ENCODE measurements at regions not wholly inside any gene's neighbourhood (a gene's known extent, or its start where the extent isn't known, plus 50 kb on each side); places are given as distances from the start of the nearest gene placed in this dataset.

DNA sequence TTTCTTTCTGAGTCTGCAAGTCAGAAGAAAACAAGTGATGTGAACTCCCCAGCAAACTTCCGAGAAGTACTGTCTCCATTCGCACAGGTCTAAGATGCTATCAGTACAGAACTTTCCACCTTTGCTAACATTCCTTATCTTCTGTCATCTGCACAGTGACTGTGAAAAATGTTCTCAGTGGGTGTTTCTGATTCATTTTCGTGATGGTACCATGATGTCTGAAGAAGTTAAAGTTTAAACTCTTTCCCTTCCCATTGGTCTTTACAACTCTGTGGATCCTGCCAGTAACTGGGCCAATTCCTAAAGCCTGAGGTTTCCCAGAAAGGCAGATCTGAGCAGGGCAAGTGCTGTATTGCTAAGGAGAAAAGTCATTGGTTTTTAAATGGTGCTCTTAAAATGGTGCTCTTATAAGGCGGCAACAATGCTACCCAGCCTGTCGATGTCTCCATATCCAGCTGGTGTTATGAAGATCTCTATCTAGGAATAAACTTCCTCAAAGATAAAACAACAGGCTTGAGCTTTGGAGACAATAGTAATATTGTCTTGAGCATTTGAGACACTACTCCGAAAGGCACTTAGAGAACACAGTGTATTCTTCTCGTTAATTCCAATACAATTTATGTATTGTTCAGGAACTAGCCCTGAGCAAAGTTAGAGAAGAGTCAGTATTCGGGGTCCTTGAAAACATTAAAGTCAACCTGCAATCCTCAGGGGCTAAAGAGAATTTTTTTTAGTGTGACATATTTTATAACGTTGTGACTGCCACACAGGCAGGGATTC is 232.3 kb downstream of the OSR1 start:
- TF ChIP-seq, protein P1, sequence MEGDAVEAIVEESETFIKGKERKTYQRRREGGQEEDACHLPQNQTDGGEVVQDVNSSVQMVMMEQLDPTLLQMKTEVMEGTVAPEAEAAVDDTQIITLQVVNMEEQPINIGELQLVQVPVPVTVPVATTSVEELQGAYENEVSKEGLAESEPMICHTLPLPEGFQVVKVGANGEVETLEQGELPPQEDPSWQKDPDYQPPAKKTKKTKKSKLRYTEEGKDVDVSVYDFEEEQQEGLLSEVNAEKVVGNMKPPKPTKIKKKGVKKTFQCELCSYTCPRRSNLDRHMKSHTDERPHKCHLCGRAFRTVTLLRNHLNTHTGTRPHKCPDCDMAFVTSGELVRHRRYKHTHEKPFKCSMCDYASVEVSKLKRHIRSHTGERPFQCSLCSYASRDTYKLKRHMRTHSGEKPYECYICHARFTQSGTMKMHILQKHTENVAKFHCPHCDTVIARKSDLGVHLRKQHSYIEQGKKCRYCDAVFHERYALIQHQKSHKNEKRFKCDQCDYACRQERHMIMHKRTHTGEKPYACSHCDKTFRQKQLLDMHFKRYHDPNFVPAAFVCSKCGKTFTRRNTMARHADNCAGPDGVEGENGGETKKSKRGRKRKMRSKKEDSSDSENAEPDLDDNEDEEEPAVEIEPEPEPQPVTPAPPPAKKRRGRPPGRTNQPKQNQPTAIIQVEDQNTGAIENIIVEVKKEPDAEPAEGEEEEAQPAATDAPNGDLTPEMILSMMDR (IDR thresholded peaks at IDR 0.05; ENCODE audit: poor library complexity, severe bottlenecking): no peak
- no peak for TF ChIP-seq EZH2 (IDR thresholded peaks at IDR 0.05; ENCODE audit: borderline replicate concordance, insufficient read depth, low read length, poor library complexity, severe bottlenecking)

Measured in neural cell (in vitro differentiated cells).